ENCODE measurements at regions not wholly inside any gene's neighbourhood (a gene's known extent, or its start where the extent isn't known, plus 50 kb on each side); places are given as distances from the start of the nearest gene placed in this dataset.

DNA sequence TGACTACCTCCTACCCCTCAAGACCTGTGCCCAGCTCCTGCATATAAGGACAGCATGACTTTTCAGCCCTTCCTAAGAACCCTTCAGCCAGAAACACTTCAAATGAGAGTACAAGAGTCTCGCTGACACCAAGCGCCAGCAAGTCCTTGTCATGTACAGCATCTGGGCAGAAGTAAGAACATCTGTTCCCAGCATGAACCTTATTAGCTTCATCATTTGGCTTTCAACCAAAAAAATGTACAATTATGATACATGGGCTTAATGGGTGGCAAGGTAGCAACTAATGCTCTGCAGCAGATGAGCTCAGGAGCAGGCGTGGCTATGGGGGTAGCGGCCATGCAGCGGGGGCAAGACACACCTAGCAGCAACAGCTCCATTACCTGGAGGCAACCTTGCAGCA is 487.6 kb downstream of the COG6 start:
- no peak for FAIRE-seq
- H3K27me3 ChIP-seq (ENCODE audit: control insufficient read depth, insufficient read depth, low read length): peaks cover 2% of the 10 kb centered on the region

DNA sequence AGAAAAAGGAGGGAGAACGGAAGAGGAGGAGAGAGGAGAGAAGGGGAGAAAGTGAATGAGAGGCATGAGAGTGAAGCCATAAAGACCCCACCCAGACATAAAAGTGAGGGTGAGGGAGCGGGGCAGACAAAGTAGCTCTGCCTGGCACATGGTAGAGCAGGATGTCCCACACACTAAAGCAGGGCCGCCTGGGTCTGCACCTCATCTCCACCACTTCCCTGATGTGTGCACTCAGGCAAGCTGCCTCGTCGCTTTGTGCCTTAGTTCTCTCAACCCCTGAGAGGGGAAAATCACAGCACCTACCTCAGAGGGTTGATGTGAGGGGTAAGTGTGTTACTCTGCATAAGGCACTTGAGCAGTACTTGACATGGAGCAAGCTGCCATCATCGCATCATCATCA is 488.1 kb downstream of the COG6 start:
- FAIRE-seq (peak; percentile 13), DNase-seq (ENCODE audit: low read depth) (no peak)
- TF ChIP-seq, protein P1, sequence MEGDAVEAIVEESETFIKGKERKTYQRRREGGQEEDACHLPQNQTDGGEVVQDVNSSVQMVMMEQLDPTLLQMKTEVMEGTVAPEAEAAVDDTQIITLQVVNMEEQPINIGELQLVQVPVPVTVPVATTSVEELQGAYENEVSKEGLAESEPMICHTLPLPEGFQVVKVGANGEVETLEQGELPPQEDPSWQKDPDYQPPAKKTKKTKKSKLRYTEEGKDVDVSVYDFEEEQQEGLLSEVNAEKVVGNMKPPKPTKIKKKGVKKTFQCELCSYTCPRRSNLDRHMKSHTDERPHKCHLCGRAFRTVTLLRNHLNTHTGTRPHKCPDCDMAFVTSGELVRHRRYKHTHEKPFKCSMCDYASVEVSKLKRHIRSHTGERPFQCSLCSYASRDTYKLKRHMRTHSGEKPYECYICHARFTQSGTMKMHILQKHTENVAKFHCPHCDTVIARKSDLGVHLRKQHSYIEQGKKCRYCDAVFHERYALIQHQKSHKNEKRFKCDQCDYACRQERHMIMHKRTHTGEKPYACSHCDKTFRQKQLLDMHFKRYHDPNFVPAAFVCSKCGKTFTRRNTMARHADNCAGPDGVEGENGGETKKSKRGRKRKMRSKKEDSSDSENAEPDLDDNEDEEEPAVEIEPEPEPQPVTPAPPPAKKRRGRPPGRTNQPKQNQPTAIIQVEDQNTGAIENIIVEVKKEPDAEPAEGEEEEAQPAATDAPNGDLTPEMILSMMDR (IDR thresholded peaks at IDR 0.05; ENCODE audit: insufficient read depth, low read length, severe bottlenecking): no peak
- no peak overlapping the region for H3K4me3 ChIP-seq (ENCODE audit: low read depth, low read length)
- no peaks in the 10 kb centered on the region for H3K36me3 ChIP-seq (ENCODE audit: control insufficient read depth, insufficient read depth, low read length)
- peaks cover 2% of the 10 kb centered on the region for H3K27me3 ChIP-seq (ENCODE audit: control insufficient read depth, insufficient read depth, low read length)

More for the DNA sequence above, 487.6 kb downstream of the COG6 start:
- no peak for DNase-seq (ENCODE audit: low read depth)
- Histone ChIP-seq H3K36me3 (ENCODE audit: control insufficient read depth, insufficient read depth, low read length) (no peaks in the 10 kb centered on the region), H3K4me3 (ENCODE audit: low read depth, low read length) (no peak overlapping the region)
- TF ChIP-seq, protein P1 (IDR thresholded peaks at IDR 0.05; ENCODE audit: insufficient read depth, low read length, severe bottlenecking): no peak

DNA sequence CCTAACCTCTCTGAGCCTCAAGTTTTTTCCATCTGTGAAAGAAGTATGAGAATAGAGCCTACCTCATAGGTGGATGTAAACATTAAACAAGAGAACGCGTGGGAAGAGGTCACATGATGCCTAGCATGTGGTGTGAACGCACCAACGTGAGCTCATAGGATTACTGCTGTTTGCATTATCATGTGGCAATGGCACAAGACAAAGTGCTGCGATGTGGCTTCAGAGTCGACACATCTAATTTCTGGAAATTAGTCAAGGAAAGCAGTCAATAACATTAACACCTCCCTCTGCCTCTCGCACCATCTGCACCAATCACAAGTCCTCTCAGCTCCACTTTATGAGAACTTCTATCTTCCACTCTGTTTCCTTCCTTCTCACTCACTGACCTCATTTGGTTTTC is 489.7 kb downstream of the COG6 start:
- FAIRE-seq: no peak
- H3K36me3 ChIP-seq (ENCODE audit: control insufficient read depth, insufficient read depth, low read length): no peaks in the 10 kb centered on the region
- TF ChIP-seq, protein P1 (IDR thresholded peaks at IDR 0.05; ENCODE audit: insufficient read depth, low read length, severe bottlenecking): no peak

DNA sequence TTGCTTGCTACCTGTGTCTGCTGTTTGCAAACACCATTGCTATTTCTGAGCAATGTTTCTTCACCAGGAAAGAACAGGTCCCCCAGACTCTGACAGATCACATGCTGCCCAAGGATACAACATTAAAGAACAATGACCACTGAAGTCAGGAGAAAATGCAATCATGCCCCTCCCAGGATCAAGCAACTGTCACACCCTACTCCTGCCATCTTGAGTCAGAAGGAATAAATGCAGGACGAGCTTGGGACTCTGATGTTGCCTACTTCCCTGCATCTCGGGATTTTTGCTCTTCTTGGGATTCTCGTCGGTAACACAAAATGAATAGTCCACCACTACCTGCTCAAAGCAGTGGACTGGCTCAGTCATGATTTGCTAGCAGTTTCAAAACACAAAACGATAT is 490.6 kb downstream of the COG6 start:
- FAIRE-seq (peak; percentile 32), DNase-seq (ENCODE audit: low read depth) (no peak)
- peaks cover 2% of the 10 kb centered on the region for H3K27me3 ChIP-seq (ENCODE audit: control insufficient read depth, insufficient read depth, low read length)
- no peaks in the 10 kb centered on the region for H3K36me3 ChIP-seq (ENCODE audit: control insufficient read depth, insufficient read depth, low read length)
- H3K4me3 ChIP-seq (ENCODE audit: low read depth, low read length): no peak overlapping the region
- TF ChIP-seq, protein P1 (IDR thresholded peaks at IDR 0.05; ENCODE audit: insufficient read depth, low read length, severe bottlenecking): no peak

More for the DNA sequence above, 489.7 kb downstream of the COG6 start:
- no peak for DNase-seq (ENCODE audit: low read depth)
- Histone ChIP-seq H3K27me3 (ENCODE audit: control insufficient read depth, insufficient read depth, low read length) (peaks cover 2% of the 10 kb centered on the region), H3K4me3 (ENCODE audit: low read depth, low read length) (no peak overlapping the region)

DNA sequence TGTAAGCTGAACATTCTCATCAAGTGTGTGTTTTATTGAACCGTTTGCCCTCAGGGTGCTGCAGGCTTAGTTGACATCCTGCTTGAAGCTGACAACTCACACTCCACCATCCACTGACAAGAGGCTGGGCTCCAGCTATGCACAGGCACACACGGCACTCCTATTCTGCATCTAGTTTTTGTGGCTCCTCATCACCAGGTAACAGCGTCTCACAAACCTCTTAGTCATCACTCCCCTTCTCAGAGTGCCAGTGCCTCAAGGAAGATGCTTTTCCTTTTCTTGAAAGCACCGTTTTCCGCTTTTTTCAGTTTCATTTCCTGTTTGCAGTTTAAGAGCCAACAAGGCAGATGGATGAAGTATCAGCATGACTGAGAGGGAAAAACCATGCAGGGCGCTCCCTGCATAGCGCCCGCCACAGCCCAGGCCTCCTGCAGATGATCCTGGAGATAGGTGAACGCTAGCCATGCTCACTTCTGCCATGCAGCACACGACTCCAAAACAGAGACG is 491.2 kb downstream of the COG6 start:
- TF ChIP-seq, protein P1 (IDR thresholded peaks at IDR 0.05; ENCODE audit: insufficient read depth, low read length, severe bottlenecking): no peak
- H3K27me3 ChIP-seq (ENCODE audit: control insufficient read depth, insufficient read depth, low read length): peaks cover 2% of the 10 kb centered on the region
- FAIRE-seq: peak; percentile 98
- H3K36me3 ChIP-seq (ENCODE audit: control insufficient read depth, insufficient read depth, low read length): no peaks in the 10 kb centered on the region
- peak; percentile 31 for DNase-seq (ENCODE audit: low read depth)
- no peak overlapping the region for H3K4me3 ChIP-seq (ENCODE audit: low read depth, low read length)

DNA sequence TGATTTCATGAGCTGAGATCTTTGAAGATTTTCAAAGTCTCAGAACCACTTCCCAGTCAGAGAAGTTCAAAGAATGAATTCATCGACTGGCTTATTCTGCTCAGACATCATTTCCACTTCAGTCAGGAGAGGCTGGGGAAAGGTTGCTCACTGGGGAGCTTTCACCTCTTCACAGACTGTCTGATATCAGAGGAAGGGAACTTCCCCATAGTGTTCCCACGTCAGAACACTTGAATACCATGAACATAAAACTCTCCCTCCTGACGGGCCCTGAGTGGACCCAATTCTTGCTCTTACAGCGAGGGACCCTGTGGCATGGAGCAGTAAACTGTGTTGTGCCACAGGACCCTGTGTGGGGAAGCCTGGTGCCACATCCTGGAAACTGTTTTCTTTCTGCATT is 492.6 kb downstream of the COG6 start:
- DNase-seq (ENCODE audit: low read depth): no peak
- Histone ChIP-seq H3K27me3 (ENCODE audit: control insufficient read depth, insufficient read depth, low read length) (no peaks in the 10 kb centered on the region), H3K4me3 (ENCODE audit: low read depth, low read length) (no peak overlapping the region), H3K36me3 (ENCODE audit: control insufficient read depth, insufficient read depth, low read length) (no peaks in the 10 kb centered on the region)
- peak; percentile 23 for FAIRE-seq
- TF ChIP-seq, protein P1 (IDR thresholded peaks at IDR 0.05; ENCODE audit: insufficient read depth, low read length, severe bottlenecking): no peak

All from bronchial epithelial cell (primary cell).